Esophagus mucosa (tissue), 1 donor: ENCODE measurements at regions not wholly inside any gene's neighbourhood (a gene's known extent, or its start where the extent isn't known, plus 50 kb on each side); places are given as distances from the start of the nearest gene placed in this dataset.

Experiments
- ATAC-seq: fragments of 200-7000 bp; cut with Tn5 transposase; one replicate; pipeline ENCODE4 v1.9.1; 2020
- donor health status: DM: yes; HTN: yes; CAD: no.

DNA sequence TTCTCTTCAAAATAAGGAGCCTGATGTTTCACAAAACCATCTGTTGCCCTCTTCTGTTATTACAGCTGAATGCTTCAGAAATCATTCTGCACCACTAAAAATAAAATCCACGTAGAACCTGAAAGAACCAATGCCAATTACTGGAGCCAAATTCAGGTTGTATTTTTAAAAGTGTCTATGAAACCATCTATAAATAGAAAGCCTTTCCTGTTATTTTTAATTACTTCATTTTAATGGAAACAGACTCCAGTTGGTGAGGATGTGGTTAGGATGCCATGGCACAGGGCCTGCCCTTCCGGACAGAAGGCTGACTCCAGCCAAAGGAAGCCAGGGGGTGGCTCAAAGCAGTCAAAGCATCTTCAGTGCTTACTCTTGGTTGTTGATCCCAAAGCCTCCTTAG is 119.8 kb downstream of the TENT4A start:
- ATAC-seq = no peak

DNA sequence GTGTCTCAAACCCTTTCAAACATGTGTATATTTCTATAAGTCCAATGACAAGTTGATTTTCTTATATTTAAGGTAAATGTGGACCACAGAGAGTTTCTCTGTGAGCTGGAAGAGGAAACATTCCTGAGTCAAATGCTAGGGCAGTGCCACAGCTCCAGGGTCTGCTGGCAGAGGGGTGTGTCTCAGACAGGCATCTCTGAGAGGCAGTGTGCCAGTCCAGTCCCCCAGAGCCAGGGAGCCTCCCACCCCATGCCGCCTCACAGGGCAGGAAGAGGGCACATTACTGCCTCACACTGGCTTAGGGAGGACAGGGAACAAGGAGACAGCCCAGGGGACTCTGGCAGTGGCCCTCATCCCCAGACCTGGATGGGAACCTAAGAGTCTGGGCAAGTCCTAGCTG is 120.2 kb downstream of the TENT4A start:
- ATAC-seq = no peak

- ATAC-seq = no peak
Measured at GRCh38 chr5:6837095-6837494, 123.9 kb downstream of the TENT4A start.

DNA sequence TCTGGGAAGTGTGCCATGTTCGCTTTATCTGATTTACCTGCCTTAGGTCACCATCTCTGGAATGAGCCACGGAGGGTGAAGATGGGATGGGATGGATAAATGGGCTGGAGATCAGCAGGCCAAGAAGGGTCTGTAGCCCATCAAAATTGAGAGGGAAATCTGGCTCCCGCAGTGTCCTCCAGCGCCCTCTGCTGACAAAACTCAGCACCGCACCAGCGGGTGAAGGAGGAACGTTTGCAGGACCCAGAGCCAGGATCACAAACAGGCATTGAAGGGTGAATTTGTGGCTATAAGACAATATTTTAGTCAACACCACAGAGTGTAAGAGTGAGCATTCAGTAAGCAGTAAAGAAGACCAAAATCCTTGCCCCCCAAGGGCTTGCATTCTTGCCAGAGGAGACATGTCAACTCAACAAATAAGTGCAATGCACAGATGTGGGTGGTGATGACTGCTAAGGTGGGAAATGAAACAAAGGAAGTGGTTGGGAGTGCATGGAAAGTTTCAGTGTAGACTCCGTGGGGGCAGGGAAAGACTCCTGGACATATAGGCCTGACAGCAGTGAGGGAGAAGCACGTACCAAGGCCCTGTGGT is 124.4 kb downstream of the TENT4A start:
- ATAC-seq = no peak

DNA sequence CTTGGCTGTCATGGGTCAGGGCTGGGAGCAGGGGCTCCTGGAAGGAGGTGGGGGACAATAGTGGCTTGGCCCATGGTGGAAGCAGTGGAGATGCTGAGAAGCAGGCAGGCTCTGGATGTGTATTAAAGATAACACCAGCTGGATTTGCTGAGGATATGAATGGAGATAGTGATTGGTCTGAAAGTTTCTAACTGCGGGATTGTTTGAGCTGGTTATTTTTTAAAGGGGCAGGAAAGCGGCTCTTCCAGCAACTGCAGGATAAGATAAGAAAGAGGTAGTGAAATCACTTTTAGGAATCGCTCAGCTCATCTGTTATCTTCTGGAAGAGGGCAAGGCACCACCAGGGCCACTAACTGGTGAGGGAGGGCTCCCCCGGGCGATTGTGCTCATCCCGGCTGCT is 125.5 kb downstream of the TENT4A start:
- ATAC-seq = no peak

GRCh38 chr5:6840136-6840793 is 127.0 kb downstream of the TENT4A start:
- no peak for ATAC-seq

- ATAC-seq = no peak
Measured at GRCh38 chr5:6843335-6843734, 130.1 kb downstream of the TENT4A start.

- no peak for ATAC-seq
Measured at GRCh38 chr5:6843821-6844220, 130.6 kb downstream of the TENT4A start.

DNA sequence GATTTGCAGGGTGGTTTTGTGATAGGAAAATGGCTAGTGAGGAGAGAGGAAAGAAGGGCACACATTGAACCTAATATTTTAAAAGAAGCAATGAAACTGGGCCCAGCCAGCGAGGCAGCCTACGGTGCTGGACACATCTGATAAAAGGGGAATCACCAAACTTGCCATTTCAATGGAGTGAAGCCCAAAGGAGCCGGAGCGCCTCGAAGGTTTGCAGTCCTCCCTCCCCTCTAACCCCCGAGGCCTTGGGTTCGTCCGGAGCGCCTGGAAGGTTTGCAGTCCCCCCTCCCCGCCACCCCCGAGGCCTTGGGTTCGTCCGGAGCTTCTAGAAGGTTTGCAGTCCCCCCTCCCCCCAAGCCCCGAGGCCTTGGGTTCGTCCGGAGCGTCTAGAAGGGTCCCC is 132.6 kb downstream of the TENT4A start:
- ATAC-seq = no peak

- no peak for ATAC-seq
Measured at GRCh38 chr5:6847870-6848269, 134.6 kb downstream of the TENT4A start.

GRCh38 chr5:6849316-6850105 is 136.3 kb downstream of the TENT4A start:
- ATAC-seq = no peak

DNA sequence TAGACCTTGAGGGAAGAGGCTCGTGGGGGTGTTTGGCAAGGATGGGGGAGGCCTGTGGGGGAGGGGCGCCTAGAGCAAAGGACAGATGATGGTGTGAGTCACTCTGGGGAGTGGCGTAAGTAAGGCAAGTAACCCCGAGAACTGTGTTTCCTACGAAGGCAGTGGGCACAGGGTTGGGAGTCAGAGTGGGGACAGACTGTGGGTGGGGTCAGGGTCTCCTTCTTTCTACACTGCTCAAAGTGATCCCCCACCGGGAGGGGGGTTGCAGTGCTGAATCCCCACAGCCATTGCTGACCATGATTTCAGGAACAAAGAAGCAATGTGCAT is 136.8 kb downstream of the TENT4A start:
- no peak for ATAC-seq

DNA sequence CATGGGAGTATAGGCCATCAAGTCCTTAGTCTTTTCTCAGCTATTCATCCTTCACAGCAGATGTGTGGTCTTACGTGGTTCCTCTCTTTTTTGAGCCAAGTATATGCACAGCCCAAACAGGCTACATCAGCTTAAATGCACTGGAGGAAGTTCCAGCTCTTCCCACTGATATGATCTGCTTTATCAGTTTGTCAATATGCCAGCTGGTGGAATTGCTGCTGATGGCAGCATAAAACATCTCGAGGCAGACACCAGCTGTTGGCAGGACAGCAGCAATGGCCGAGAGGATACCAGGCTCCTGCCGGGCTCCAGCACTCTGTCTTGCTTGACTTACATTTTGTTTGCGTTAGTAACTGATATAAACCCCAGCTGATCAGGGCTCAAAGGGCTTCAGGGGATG is 143.4 kb downstream of the TENT4A start:
- no peak for ATAC-seq

- ATAC-seq = no peak
Measured at GRCh38 chr5:6858419-6858818, 145.2 kb downstream of the TENT4A start.

- ATAC-seq = no peak
Measured at GRCh38 chr5:6859023-6859422, 145.8 kb downstream of the TENT4A start.

DNA sequence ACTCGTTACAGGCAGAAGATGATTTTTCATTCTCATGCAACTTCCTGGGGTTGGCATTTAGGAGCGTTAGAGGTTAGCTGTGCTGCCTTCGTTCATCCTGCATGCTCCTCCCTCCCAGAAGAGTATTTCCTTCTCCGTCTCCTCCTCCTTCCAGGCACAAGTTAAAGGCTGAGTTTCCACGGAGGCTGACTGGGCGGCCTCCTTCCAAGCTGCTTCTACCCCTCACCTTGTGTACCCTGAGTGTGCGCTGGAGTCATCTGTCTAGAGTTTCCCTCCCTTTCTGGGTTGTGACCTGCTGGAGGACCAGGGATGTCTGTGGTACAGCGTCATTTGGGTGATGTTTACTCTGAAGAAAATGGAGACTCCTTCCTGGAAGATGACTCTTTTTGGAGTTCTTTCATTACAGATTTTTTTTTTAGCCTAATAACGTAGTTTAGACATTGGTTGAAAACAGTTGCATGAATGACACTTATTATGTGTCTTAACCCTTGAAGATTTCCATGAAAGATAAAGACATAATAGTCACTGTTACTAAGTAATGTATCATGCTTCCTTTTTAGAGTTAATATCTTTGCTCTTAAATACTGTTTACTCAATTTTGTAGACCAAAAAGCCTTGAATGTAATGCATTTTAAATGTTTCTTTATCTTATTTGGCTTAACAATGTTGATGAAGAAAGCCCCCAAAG is 146.9 kb downstream of the TENT4A start:
- no peak for ATAC-seq

- no peak for ATAC-seq
Measured at GRCh38 chr5:6861036-6861435, 147.8 kb downstream of the TENT4A start.

GRCh38 chr5:6861667-6862066 is 148.4 kb downstream of the TENT4A start:
- no peak for ATAC-seq

GRCh38 chr5:6862306-6862705 is 149.1 kb downstream of the TENT4A start:
- no peak for ATAC-seq

- no peak for ATAC-seq
Measured at GRCh38 chr5:6867712-6868111, 154.5 kb downstream of the TENT4A start.

- no peak for ATAC-seq
Measured at GRCh38 chr5:6868171-6868570, 154.9 kb downstream of the TENT4A start.

- ATAC-seq = no peak
Measured at GRCh38 chr5:6868575-6869215, 155.5 kb downstream of the TENT4A start.

DNA sequence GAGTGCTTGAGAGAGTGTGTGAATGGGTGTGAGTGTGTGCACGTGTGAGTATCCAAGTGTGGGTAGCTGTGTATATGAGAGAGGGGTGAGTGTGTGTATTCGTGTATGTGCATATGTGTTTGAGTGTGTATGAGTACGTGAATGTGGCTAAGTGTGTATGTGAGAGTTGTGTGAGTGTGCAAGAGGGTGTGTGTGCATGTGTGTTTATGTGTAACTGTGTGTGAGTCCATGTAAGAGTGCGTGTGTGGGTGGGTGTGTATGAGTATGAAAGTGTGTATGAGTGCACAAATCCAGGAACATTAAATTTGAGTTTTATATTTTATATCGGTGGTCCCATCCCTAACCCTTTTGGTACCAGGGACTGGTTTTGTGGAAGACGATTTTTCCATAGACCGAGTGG is 156.4 kb downstream of the TENT4A start:
- no peak for ATAC-seq
